GM23338 (cell line): ENCODE measurements at regions not wholly inside any gene's neighbourhood (a gene's known extent, or its start where the extent isn't known, plus 50 kb on each side); places are given as distances from the start of the nearest gene placed in this dataset.

ENCODE experiments used
- ATAC-seq: fragments of 200-7000 bp; cut with Tn5 transposase; 3 replicates; pipeline ENCODE4 v1.9.1; 2020
- DNase-seq: peaks from one replicate; pipeline ENCODE4 v3.0.0-alpha.2; 2015; ENCODE audit warnings: low spot score
- H2AFZ ChIP-seq: fragments of 200-600 bp; sonication (generic); 2 replicates; pipeline ENCODE4 v1.8.0; 2016; ENCODE audit warnings: antibody characterized with exemption, mild to moderate bottlenecking, moderate library complexity
- H3F3A ChIP-seq: fragments of 200-600 bp; sonication (generic); replicated peaks from 2 replicates; pipeline ENCODE4 v1.8.0; 2017; ENCODE audit warnings: antibody characterized with exemption, mixed run types, low read depth
- H3K27ac ChIP-seq: fragments of 200-600 bp; sonication (generic); 2 replicates; pipeline ENCODE4 v1.6.1; 2016; ENCODE audit warnings: low read depth
- H3K27me3 ChIP-seq: fragments of 200-600 bp; sonication (generic); 2 replicates; pipeline ENCODE4 v1.8.0; 2016; ENCODE audit warnings: mild to moderate bottlenecking, mixed run types, moderate library complexity; ENCODE audit not compliant: insufficient read depth
- H3K36me3 ChIP-seq: fragments of 200-600 bp; sonication (generic); 2 replicates; pipeline ENCODE4 v1.8.0; 2016; ENCODE audit warnings: mild to moderate bottlenecking; ENCODE audit not compliant: insufficient read depth
- H3K4me1 ChIP-seq: fragments of 200-600 bp; sonication (generic); 2 replicates; pipeline ENCODE4 v1.8.0; 2016; ENCODE audit warnings: mild to moderate bottlenecking, moderate library complexity; ENCODE audit not compliant: insufficient read depth
- H3K4me2 ChIP-seq: fragments of 200-600 bp; sonication (generic); 2 replicates; pipeline ENCODE4 v1.7.1; 2017; ENCODE audit warnings: mixed run types
- H3K4me3 ChIP-seq: fragments of 200-600 bp; sonication (generic); 2 replicates; pipeline ENCODE4 v1.6.1; 2016; ENCODE audit warnings: mixed run types
- H3K79me2 ChIP-seq: fragments of 200-600 bp; sonication (generic); replicated peaks from 2 replicates; pipeline ENCODE4 v1.8.0; 2017; ENCODE audit warnings: mild to moderate bottlenecking; ENCODE audit not compliant: insufficient read depth
- H3K9me2 ChIP-seq: fragments of 200-600 bp; sonication (generic); 2 replicates; pipeline ENCODE4 v1.8.0; 2017; ENCODE audit not compliant: insufficient read depth
- H4K20me1 ChIP-seq: fragments of 200-600 bp; sonication (generic); replicated peaks from 2 replicates; pipeline ENCODE4 v1.8.0; 2017; ENCODE audit warnings: mild to moderate bottlenecking; ENCODE audit not compliant: insufficient read depth
- H3K27ac Mint-ChIP-seq: 2 replicates; pipeline ENCODE4 v1.8.0; 2020; ENCODE audit warnings: inconsistent platforms, mild to moderate bottlenecking, moderate library complexity, mixed read lengths
- H3K27me3 Mint-ChIP-seq: 3 replicates; pipeline ENCODE4 v1.8.0; 2022; ENCODE audit warnings: low read depth, mild to moderate bottlenecking, moderate library complexity, mixed read lengths, inconsistent platforms; ENCODE audit not compliant: insufficient read depth, poor library complexity
- H3K36me3 Mint-ChIP-seq: 3 replicates; pipeline ENCODE4 v1.8.0; 2021; ENCODE audit warnings: low read depth, mild to moderate bottlenecking, inconsistent platforms, moderate library complexity, mixed read lengths
- H3K4me1 Mint-ChIP-seq: 3 replicates; pipeline ENCODE4 v1.8.0; 2020; ENCODE audit warnings: mild to moderate bottlenecking, inconsistent platforms, mixed read lengths
- H3K4me3 Mint-ChIP-seq: 3 replicates; pipeline ENCODE4 v1.8.0; 2021; ENCODE audit warnings: moderate library complexity, mild to moderate bottlenecking, inconsistent platforms, mixed read lengths
- H3K9me3 Mint-ChIP-seq: 3 replicates; pipeline ENCODE4 v1.8.0; 2020; ENCODE audit warnings: moderate library complexity, mild to moderate bottlenecking, inconsistent platforms, mixed read lengths
- EZH2phosphoT487 ChIP-seq: fragments of 200-600 bp; sonication (generic); IDR thresholded peaks from one replicate; pipeline ENCODE4 v1.8.1; 2018; ENCODE audit warnings: antibody characterized with exemption; ENCODE audit not compliant: unreplicated experiment
- JUNB ChIP-seq: IDR thresholded peaks from one replicate; pipeline ENCODE4 v1.6.1; 2016; ENCODE audit warnings: antibody characterized with exemption; ENCODE audit not compliant: unreplicated experiment
- POLR2AphosphoS5 ChIP-seq: IDR thresholded peaks from 2 replicates; pipeline ENCODE4 v1.6.1; 2016; ENCODE audit warnings: antibody characterized with exemption, low read depth
- REST ChIP-seq: IDR thresholded peaks from one replicate; pipeline ENCODE4 v1.6.1; 2018; ENCODE audit warnings: antibody characterized with exemption; ENCODE audit not compliant: unreplicated experiment
- TF ChIP-seq, protein P1 (sequence below): fragments of 250-450 bp; sonication (Bioruptor Pico); IDR thresholded peaks from 2 replicates; pipeline ENCODE4 v1.5.0; 2020; ENCODE audit warnings: mild to moderate bottlenecking, moderate library complexity

GRCh38 chr18:24801001-24801400, 340.6 kb downstream of the HRH4 start (continued):
- TF ChIP-seq, protein P1, sequence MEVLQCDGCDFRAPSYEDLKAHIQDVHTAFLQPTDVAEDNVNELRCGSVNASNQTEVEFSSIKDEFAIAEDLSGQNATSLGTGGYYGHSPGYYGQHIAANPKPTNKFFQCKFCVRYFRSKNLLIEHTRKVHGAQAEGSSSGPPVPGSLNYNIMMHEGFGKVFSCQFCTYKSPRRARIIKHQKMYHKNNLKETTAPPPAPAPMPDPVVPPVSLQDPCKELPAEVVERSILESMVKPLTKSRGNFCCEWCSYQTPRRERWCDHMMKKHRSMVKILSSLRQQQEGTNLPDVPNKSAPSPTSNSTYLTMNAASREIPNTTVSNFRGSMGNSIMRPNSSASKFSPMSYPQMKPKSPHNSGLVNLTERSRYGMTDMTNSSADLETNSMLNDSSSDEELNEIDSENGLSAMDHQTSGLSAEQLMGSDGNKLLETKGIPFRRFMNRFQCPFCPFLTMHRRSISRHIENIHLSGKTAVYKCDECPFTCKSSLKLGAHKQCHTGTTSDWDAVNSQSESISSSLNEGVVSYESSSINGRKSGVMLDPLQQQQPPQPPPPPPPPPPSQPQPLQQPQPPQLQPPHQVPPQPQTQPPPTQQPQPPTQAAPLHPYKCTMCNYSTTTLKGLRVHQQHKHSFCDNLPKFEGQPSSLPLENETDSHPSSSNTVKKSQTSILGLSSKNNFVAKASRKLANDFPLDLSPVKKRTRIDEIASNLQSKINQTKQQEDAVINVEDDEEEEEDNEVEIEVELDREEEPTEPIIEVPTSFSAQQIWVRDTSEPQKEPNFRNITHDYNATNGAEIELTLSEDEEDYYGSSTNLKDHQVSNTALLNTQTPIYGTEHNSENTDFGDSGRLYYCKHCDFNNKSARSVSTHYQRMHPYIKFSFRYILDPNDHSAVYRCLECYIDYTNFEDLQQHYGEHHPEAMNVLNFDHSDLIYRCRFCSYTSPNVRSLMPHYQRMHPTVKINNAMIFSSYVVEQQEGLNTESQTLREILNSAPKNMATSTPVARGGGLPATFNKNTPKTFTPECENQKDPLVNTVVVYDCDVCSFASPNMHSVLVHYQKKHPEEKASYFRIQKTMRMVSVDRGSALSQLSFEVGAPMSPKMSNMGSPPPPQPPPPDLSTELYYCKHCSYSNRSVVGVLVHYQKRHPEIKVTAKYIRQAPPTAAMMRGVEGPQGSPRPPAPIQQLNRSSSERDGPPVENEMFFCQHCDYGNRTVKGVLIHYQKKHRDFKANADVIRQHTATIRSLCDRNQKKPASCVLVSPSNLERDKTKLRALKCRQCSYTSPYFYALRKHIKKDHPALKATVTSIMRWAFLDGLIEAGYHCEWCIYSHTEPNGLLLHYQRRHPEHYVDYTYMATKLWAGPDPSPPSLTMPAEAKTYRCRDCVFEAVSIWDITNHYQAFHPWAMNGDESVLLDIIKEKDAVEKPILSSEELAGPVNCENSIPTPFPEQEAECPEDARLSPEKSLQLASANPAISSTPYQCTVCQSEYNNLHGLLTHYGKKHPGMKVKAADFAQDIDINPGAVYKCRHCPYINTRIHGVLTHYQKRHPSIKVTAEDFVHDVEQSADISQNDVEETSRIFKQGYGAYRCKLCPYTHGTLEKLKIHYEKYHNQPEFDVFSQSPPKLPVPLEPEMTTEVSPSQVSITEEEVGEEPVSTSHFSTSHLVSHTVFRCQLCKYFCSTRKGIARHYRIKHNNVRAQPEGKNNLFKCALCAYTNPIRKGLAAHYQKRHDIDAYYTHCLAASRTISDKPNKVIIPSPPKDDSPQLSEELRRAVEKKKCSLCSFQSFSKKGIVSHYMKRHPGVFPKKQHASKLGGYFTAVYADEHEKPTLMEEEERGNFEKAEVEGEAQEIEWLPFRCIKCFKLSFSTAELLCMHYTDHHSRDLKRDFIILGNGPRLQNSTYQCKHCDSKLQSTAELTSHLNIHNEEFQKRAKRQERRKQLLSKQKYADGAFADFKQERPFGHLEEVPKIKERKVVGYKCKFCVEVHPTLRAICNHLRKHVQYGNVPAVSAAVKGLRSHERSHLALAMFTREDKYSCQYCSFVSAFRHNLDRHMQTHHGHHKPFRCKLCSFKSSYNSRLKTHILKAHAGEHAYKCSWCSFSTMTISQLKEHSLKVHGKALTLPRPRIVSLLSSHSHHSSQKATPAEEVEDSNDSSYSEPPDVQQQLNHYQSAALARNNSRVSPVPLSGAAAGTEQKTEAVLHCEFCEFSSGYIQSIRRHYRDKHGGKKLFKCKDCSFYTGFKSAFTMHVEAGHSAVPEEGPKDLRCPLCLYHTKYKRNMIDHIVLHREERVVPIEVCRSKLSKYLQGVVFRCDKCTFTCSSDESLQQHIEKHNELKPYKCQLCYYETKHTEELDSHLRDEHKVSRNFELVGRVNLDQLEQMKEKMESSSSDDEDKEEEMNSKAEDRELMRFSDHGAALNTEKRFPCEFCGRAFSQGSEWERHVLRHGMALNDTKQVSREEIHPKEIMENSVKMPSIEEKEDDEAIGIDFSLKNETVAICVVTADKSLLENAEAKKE (CRISPR knock-in tag): no peak
- no peak for TF ChIP-seq EZH2phosphoT487
- no peak for TF ChIP-seq REST
- no peak for TF ChIP-seq POLR2AphosphoS5

DNA sequence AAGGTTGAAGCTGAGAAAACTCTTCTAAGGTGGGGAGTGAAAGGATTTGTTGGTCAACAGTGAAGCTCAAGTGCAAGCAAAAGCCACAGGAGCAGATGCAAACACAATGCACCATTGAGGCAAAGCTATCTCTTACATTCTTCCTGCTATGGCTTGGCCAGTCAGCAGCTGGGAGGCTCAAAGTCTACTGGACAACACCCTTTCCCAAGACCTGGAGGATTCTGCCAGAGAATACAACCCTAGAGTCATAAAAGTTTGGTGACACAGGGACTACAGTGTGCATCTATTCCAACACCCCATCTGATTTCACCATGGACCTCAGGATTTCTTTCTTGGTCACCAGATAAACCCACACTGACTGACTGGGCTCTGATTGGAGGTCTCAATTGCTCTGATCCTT, 342.0 kb downstream of the HRH4 start:
- no peak overlapping the region for H3K4me3 ChIP-seq
- Mint-ChIP-seq H3K36me3 (peaks cover 7% of the 10 kb centered on the region; the same call in 1 of the 3 replicates), H3K27ac (no peak overlapping the region), H3K9me3 (peaks cover 15% of the 10 kb centered on the region), H3K4me1 (peaks cover 12% of the 10 kb centered on the region), H3K4me3 (no peak overlapping the region), H3K27me3 (peaks cover 7% of the 10 kb centered on the region)
- no peak overlapping the region for H3K4me2 ChIP-seq
- no peak overlapping the region for H2AFZ ChIP-seq
- no peak for DNase-seq
- no peaks in the 10 kb centered on the region for H3K79me2 ChIP-seq
- H4K20me1 ChIP-seq: no peaks in the 10 kb centered on the region
- no peaks in the 10 kb centered on the region for H3F3A ChIP-seq
- H3K27ac ChIP-seq: no peak overlapping the region
- ATAC-seq: no peak
- H3K36me3 ChIP-seq: no peaks in the 10 kb centered on the region; the same call in 1 of the 2 replicates
- H3K27me3 ChIP-seq: no peaks in the 10 kb centered on the region
- H3K4me1 ChIP-seq: no peaks in the 10 kb centered on the region
- H3K9me2 ChIP-seq: no peaks in the 10 kb centered on the region; the same call in 1 of the 2 replicates
- TF ChIP-seq, protein P1 (CRISPR knock-in tag): no peak
- no peak for TF ChIP-seq JUNB
